CD4-positive, alpha-beta T cell (primary cell): ENCODE measurements at regions not wholly inside any gene's neighbourhood (a gene's known extent, or its start where the extent isn't known, plus 50 kb on each side); places are given as distances from the start of the nearest gene placed in this dataset.

ENCODE experiments used
- ATAC-seq: fragments of 200-7000 bp; cut with Tn5 transposase; one replicate; pipeline ENCODE4 v1.10.0; 2022; ENCODE audit warnings: mild to moderate bottlenecking; ENCODE audit not compliant: poor library complexity
- CTCF ChIA-PET: fragments of 350-600 bp; sonication (Branson Sonifier 250); formaldehyde crosslinking; loops from one replicate; lab custom pipeline; 2021; ENCODE audit warnings: antibody characterized with exemption, inconsistent platforms; lab: Charles Lee
- POLR2A ChIA-PET: fragments of 350-600 bp; sonication (Branson Sonifier 250); formaldehyde crosslinking; loops from one replicate; lab custom pipeline; 2021; ENCODE audit warnings: antibody characterized with exemption, inconsistent platforms; lab: Charles Lee
- DNase-seq, 14 experiments: peaks; one replicate each; pipeline ENCODE4 v3.0.0-alpha.2; 2013 to 2020; ENCODE audit warnings: mixed read lengths in 2 of 14
- H3K27ac ChIP-seq, 2 donors: one replicate each; pipeline versions ENCODE4 v1.5.1 to v1.7.0; 2013; ENCODE audit warnings: low read length in 2 of 2, low read depth in 1 of 2, mild to moderate bottlenecking in 1 of 2
- H3K27me3 ChIP-seq, 2 experiments: 1 replicate in 1 of 2; 2 replicates in 1 of 2; pipeline versions ENCODE4 v1.6.1 to v1.7.0; 2013; ENCODE audit warnings: low read length in 2 of 2, control low read depth in 1 of 2, mild to moderate bottlenecking in 1 of 2, moderate library complexity in 1 of 2; ENCODE audit not compliant: insufficient read depth in 2 of 2, control insufficient read depth in 1 of 2
- H3K36me3 ChIP-seq: one replicate; pipeline ENCODE4 v1.6.1; 2013; ENCODE audit warnings: low read length, control low read depth; ENCODE audit not compliant: insufficient read depth
- H3K4me1 ChIP-seq: one replicate; pipeline ENCODE4 v1.6.1; 2013; ENCODE audit warnings: low read length, control low read depth; ENCODE audit not compliant: insufficient read depth
- H3K4me3 ChIP-seq: one replicate; pipeline ENCODE4 v1.5.1; 2013; ENCODE audit warnings: mild to moderate bottlenecking, low read length, moderate library complexity
- H3K9me3 ChIP-seq, 2 experiments: 1 replicate in 1 of 2; 2 replicates in 1 of 2; pipeline versions ENCODE4 v1.6.1 to v1.7.0; 2013; ENCODE audit warnings: low read length in 2 of 2, mild to moderate bottlenecking in 2 of 2, control low read depth in 1 of 2, moderate library complexity in 1 of 2; ENCODE audit not compliant: control insufficient read depth in 1 of 2, insufficient read depth in 1 of 2
- H3K27ac Mint-ChIP-seq: one replicate; pipeline ENCODE4 v1.8.0; 2020; ENCODE audit warnings: mixed read lengths
- H3K27me3 Mint-ChIP-seq: one replicate; pipeline ENCODE4 v1.8.0; 2021; ENCODE audit warnings: mixed read lengths
- H3K36me3 Mint-ChIP-seq: one replicate; pipeline ENCODE4 v1.8.0; 2021; ENCODE audit warnings: low read depth, mixed read lengths
- H3K4me1 Mint-ChIP-seq: one replicate; pipeline ENCODE4 v1.8.0; 2021; ENCODE audit warnings: low read depth, mixed read lengths
- H3K4me3 Mint-ChIP-seq: one replicate; pipeline ENCODE4 v1.8.0; 2020; ENCODE audit warnings: mild to moderate bottlenecking, mixed read lengths
- H3K9me3 Mint-ChIP-seq: one replicate; pipeline ENCODE4 v1.8.0; 2020; ENCODE audit warnings: mixed read lengths
- intact Hi-C, 2 experiments: fragments of 100-400 bp; cut with DNase I in 1 of 2; cut with micrococcal nuclease in 1 of 2; formaldehyde crosslinking; loops; one replicate each; pipeline versions ENCODE4 v1.15.1 to v1.9.0; 2023 to 2025; cut with DNase I, micrococcal nuclease
- TF ChIP-seq, protein P1 (sequence below): fragments of 200-600 bp; IDR thresholded peaks from one replicate; pipeline ENCODE4 v1.8.0; 2022; ENCODE audit warnings: antibody characterized with exemption, mild to moderate bottlenecking

GRCh38 chr10:65112573-65112972 lies 1591.4 kb downstream of the REEP3 start:
- ATAC-seq, result no peak
- H3K27ac ChIP-seq, result no peak overlapping the region
- ChIA-PET CTCF (no interaction called here), POLR2A (no interaction called here)
- no peaks in the 10 kb centered on the region for H3K27me3 ChIP-seq
- H3K36me3 Mint-ChIP-seq, result no peaks in the 10 kb centered on the region
- TF ChIP-seq, protein P1, sequence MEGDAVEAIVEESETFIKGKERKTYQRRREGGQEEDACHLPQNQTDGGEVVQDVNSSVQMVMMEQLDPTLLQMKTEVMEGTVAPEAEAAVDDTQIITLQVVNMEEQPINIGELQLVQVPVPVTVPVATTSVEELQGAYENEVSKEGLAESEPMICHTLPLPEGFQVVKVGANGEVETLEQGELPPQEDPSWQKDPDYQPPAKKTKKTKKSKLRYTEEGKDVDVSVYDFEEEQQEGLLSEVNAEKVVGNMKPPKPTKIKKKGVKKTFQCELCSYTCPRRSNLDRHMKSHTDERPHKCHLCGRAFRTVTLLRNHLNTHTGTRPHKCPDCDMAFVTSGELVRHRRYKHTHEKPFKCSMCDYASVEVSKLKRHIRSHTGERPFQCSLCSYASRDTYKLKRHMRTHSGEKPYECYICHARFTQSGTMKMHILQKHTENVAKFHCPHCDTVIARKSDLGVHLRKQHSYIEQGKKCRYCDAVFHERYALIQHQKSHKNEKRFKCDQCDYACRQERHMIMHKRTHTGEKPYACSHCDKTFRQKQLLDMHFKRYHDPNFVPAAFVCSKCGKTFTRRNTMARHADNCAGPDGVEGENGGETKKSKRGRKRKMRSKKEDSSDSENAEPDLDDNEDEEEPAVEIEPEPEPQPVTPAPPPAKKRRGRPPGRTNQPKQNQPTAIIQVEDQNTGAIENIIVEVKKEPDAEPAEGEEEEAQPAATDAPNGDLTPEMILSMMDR, result no peak
- intact Hi-C loops, result no loop called here
- no peak overlapping the region for H3K4me3 Mint-ChIP-seq
- DNase-seq, result no peak
- H3K9me3 ChIP-seq, result peaks cover 0 to 3% of the 10 kb centered on the region in 2 experiments
- no peaks in the 10 kb centered on the region for H3K27me3 Mint-ChIP-seq
- H3K9me3 Mint-ChIP-seq, result peaks cover 8% of the 10 kb centered on the region
- H3K4me1 ChIP-seq, result no peaks in the 10 kb centered on the region
- no peak overlapping the region for H3K27ac Mint-ChIP-seq
- no peak overlapping the region for H3K4me3 ChIP-seq
- H3K4me1 Mint-ChIP-seq, result no peaks in the 10 kb centered on the region
- no peaks in the 10 kb centered on the region for H3K36me3 ChIP-seq

DNA sequence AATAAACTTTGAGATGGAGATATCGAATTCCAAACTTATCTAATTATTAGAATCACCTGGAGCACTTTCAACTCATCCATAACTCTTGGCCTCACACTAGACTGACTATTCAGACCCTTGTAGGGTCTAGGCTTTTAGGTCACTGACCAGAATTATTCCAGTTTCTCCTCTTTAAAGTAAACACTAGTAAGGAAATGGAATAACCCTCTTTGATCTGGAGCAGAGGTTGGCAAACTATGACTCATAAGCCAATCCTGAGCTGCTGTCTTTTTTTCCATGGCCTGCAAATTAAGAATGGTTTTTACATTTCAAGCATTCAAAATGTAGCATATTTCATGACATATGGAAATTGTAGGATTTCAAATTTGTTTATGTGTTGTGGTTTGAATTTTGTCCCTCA lies 1601.9 kb downstream of the REEP3 start:
- DNase-seq (no peak), ATAC-seq (no peak)
- peaks cover 6% of the 10 kb centered on the region for H3K9me3 Mint-ChIP-seq
- no peak overlapping the region for H3K27ac Mint-ChIP-seq
- no peaks in the 10 kb centered on the region for H3K4me1 ChIP-seq
- TF ChIP-seq, protein P1, result no peak
- CTCF ChIA-PET, result no interaction called here
- H3K4me1 Mint-ChIP-seq, result no peaks in the 10 kb centered on the region
- no peak overlapping the region for H3K4me3 Mint-ChIP-seq
- H3K27ac ChIP-seq, result no peak overlapping the region
- H3K36me3 Mint-ChIP-seq, result no peaks in the 10 kb centered on the region
- H3K9me3 ChIP-seq, result peaks cover 0 to 3% of the 10 kb centered on the region in 2 experiments
- POLR2A ChIA-PET, result no interaction called here
- H3K36me3 ChIP-seq, result no peaks in the 10 kb centered on the region
- intact Hi-C loops, result no loop called here
- H3K27me3 Mint-ChIP-seq, result no peaks in the 10 kb centered on the region
- no peaks in the 10 kb centered on the region for H3K27me3 ChIP-seq
- H3K4me3 ChIP-seq, result no peak overlapping the region

DNA sequence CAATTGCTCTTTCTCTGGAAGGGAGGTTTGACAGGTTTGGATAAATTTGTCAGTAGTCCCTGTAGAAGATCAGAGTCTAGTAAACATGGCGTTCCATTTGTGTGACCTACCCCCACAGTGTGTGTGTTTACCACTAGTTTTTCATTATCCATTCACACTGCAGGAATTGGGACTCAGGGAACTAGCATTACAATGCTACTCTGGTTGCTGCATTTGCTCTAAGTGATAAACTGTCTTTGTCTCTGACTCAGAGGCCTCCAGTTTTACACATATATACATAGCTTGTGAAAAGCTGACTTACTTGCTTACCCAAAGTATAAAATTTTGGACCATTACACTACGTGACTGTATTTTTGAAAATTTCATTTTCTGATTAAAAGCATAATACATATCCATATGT lies 1604.0 kb downstream of the REEP3 start:
- no peaks in the 10 kb centered on the region for H3K36me3 ChIP-seq
- ATAC-seq, result no peak
- no peak overlapping the region for H3K4me3 ChIP-seq
- Mint-ChIP-seq H3K27me3 (no peaks in the 10 kb centered on the region), H3K4me3 (no peak overlapping the region), H3K9me3 (peaks cover 2% of the 10 kb centered on the region), H3K36me3 (no peaks in the 10 kb centered on the region), H3K4me1 (no peaks in the 10 kb centered on the region), H3K27ac (no peak overlapping the region)
- no peak for DNase-seq
- CTCF ChIA-PET, result no interaction called here
- intact Hi-C loops, result no loop called here
- H3K4me1 ChIP-seq, result no peaks in the 10 kb centered on the region
- TF ChIP-seq, protein P1, result no peak
- H3K9me3 ChIP-seq, result peaks cover 0 to 3% of the 10 kb centered on the region in 2 experiments
- H3K27me3 ChIP-seq, result no peaks in the 10 kb centered on the region
- POLR2A ChIA-PET, result no interaction called here
- H3K27ac ChIP-seq, result no peak overlapping the region
